Esophagus (tissue), 2 donors: ENCODE measurements at regions not wholly inside any gene's neighbourhood (a gene's known extent, or its start where the extent isn't known, plus 50 kb on each side); places are given as distances from the start of the nearest gene placed in this dataset.
"Not testable (repeated sequence)": the region's sequence is repeated elsewhere in the genome, so short reads cannot be mapped to it uniquely, and the experiment has no call there.

Source experiments
- H3K27ac ChIP-seq, 2 donors: one replicate each; pipeline ENCODE4 v1.5.1; 2013; ENCODE audit warnings: low read depth in 2 of 2, mild to moderate bottlenecking in 2 of 2, inconsistent platforms in 1 of 2, low read length in 1 of 2, moderate library complexity in 1 of 2
- H3K27me3 ChIP-seq, 2 donors: one replicate each; pipeline ENCODE4 v1.6.1; 2013; ENCODE audit warnings: low read length in 2 of 2, control low read depth in 1 of 2, mild to moderate bottlenecking in 1 of 2; ENCODE audit not compliant: insufficient read depth in 2 of 2, control insufficient read depth in 1 of 2
- H3K36me3 ChIP-seq, 2 donors: one replicate each; pipeline ENCODE4 v1.6.1; 2013; ENCODE audit warnings: low read length in 1 of 2; ENCODE audit not compliant: control insufficient read depth in 2 of 2, insufficient read depth in 2 of 2
- H3K4me1 ChIP-seq, 2 donors: one replicate each; pipeline ENCODE4 v1.6.1; 2013; ENCODE audit warnings: low read length in 1 of 2; ENCODE audit not compliant: control insufficient read depth in 2 of 2, insufficient read depth in 2 of 2
- H3K4me3 ChIP-seq, 2 donors: one replicate each; pipeline ENCODE4 v1.5.1; 2013; ENCODE audit warnings: low read length in 2 of 2, mild to moderate bottlenecking in 2 of 2, low read depth in 1 of 2, moderate library complexity in 1 of 2
- H3K9me3 ChIP-seq, 2 donors: one replicate each; pipeline ENCODE4 v1.6.1; 2013; ENCODE audit warnings: mild to moderate bottlenecking in 2 of 2, low read depth in 1 of 2, low read length in 1 of 2, moderate library complexity in 1 of 2; ENCODE audit not compliant: control insufficient read depth in 2 of 2, insufficient read depth in 1 of 2
- WGBS, 2 donors: extraction: QIAGEN DNeasy Blood & Tissue Kit; methylation state at CpG; one replicate each; pipeline ENCODE4 v1.1.7; 2013; 5-methylcytosine and 5-hydroxymethylcytosine counted together
- donor health status: healthy with polysubstance abuse.
- donor health status: Bipolar disorder and iron deficiency.

DNA sequence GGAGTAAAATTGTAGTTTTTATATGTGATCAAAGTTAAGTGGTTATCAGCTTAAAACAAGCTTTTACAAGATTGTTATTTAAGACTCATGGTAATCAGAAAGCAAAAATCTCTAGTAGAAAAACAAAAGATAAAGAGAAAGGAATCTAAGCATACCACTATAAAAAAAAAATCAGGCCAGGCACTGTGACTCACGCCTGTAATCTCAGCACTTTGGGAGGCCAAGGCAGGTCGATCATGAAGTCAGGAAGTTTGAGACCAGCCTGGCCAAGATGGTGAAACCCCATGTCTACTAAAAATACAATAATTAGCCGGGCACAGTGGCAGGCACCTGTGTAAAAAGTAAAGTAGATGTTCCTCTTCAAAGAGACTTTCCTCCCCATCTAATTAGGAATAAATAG lies 265.9 kb upstream of the NRP1 start:
- Histone ChIP-seq H3K27me3 (no peaks in the 10 kb centered on the region), H3K27ac (no peak overlapping the region), H3K4me3 (no peak overlapping the region), H3K36me3 (no peaks in the 10 kb centered on the region), H3K9me3 (no peaks in the 10 kb centered on the region), H3K4me1 (no peaks in the 10 kb centered on the region)
- WGBS, 2 donors = 61 to 72% methylated on average over 3 of the region's 3 CpGs

- no peaks in the 10 kb centered on the region for H3K9me3 ChIP-seq
- 70 to 71% methylated on average over 6 of the region's 6 CpGs for WGBS, 2 donors
- no peaks in the 10 kb centered on the region for H3K27me3 ChIP-seq
Observed at GRCh38 chr10:33596422-33596821, 262.0 kb upstream of the NRP1 start.

DNA sequence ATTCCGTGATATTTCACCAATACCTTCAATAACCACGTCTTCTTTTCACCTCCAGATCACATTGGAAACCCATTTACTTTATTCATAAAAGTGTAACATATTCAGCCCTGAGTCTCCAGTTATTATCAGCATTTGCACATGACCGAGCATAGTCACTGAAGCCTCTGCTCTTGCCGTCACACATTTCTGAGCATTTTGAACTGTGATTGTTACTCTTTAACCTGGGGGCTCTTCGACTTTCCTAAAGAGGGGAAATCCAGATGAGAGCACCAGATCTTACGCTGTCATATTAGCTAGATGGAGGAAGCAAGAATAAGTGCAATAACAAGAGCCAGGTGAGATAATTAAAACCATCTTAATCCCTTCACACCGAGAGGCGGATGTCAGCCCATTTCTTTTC lies 260.0 kb upstream of the NRP1 start:
- Histone ChIP-seq H3K9me3 (no peaks in the 10 kb centered on the region), H3K36me3 (no peaks in the 10 kb centered on the region), H3K27ac (no peak overlapping the region), H3K27me3 (no peaks in the 10 kb centered on the region), H3K4me1 (no peaks in the 10 kb centered on the region), H3K4me3 (no peak overlapping the region)
- WGBS, 2 donors = 50 to 58% methylated on average over 8 of the region's 8 CpGs

More at GRCh38 chr10:33596422-33596821, 262.0 kb upstream of the NRP1 start:
- Histone ChIP-seq H3K4me1 (no peaks in the 10 kb centered on the region), H3K4me3 (no peak overlapping the region), H3K27ac (no peak overlapping the region), H3K36me3 (no peaks in the 10 kb centered on the region)

DNA sequence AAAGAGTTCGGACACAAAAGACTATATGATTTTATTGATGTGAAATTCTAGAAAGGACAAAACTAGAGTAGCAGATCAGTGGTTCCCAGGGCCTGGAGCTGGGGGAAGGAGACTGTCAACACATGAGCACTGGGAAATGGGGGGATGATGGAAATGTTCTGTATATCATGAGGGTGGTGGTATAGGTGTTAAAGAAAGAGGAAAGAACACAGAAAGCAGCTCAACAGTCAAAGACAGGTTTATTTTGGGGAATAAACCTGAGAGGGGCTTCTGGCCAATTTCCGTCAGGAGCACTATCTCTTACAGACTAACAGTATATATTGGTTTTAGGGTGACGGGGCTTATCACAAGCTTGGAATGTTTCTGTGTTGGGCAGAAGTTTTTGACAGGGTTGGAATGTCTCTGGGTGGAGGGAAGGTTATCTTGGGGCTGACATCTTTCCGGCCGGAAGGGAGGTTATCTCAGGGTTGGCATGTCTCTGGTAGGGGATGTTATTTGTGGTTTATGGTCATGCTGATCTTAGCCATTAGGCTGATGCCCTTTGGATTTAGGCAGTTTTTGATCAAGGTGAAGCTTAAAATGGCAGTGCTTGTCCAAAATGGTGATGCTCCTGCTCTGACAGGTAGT lies 254.6 kb upstream of the NRP1 start:
- WGBS, 2 donors = 82 to 93% methylated on average over 5 of the region's 5 CpGs

DNA sequence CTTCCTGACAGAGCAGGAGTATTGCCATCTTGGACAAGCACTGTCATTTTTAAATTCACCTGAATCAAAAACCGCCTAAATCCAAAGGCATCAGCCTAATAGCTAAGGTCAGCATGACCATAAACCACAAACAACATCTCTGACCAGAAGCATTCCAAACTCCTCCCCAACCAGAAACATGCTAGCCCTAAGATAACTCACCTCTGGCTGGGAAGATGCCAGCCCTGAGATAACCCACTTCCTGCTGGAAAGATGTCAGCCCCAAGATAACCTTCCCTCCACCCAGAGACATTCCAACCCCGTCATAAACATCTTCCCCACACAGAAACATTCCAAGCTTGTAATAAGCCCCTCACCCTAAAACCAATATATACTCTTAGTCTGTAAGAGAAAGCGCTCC lies 250.1 kb upstream of the NRP1 start:
- 73 to 79% methylated on average over 3 of the region's 3 CpGs for WGBS, 2 donors
- not testable (repeated sequence) for H3K9me3 ChIP-seq, H3K27me3 ChIP-seq, H3K4me3 ChIP-seq, H3K27ac ChIP-seq, H3K36me3 ChIP-seq, H3K4me1 ChIP-seq

More for the DNA sequence above, 254.6 kb upstream of the NRP1 start:
- no peak overlapping the region for H3K27ac ChIP-seq
- H3K36me3 ChIP-seq = no peaks in the 10 kb centered on the region
- H3K4me3 ChIP-seq = no peak overlapping the region
- no peaks in the 10 kb centered on the region for H3K4me1 ChIP-seq
- H3K27me3 ChIP-seq = no peaks in the 10 kb centered on the region
- H3K9me3 ChIP-seq = no peaks in the 10 kb centered on the region

DNA sequence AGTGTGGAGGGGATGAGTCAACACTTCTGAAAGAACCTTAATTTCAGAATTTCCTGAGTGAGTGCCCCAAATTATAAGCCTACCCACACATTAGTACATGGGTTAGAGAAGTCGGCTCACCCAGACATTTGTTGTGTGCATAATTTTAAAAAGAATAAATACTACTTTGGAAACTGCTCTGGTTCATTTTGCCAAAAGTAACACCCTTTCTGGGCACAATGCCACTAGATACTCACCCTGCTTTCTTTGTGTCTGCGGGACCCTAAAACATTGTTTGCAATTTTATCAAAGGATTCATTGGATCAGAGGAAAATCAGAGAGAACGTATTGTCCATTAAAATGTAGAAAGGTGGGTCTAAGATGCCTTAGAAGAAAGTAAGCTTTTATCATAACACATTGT lies 245.5 kb upstream of the NRP1 start:
- no peak overlapping the region for H3K4me3 ChIP-seq
- WGBS, 2 donors = 47% methylated on average over 3 of the region's 3 CpGs
- H3K4me1 ChIP-seq = no peaks in the 10 kb centered on the region
- H3K36me3 ChIP-seq = no peaks in the 10 kb centered on the region
- no peaks in the 10 kb centered on the region for H3K9me3 ChIP-seq
- no peak overlapping the region for H3K27ac ChIP-seq
- H3K27me3 ChIP-seq = no peaks in the 10 kb centered on the region

GRCh38 chr10:33573606-33574005 lies 239.1 kb upstream of the NRP1 start:
- no peaks in the 10 kb centered on the region for H3K27me3 ChIP-seq
- H3K36me3 ChIP-seq = no peaks in the 10 kb centered on the region
- no peak overlapping the region for H3K4me3 ChIP-seq
- WGBS, 2 donors = 80 to 84% methylated on average over 2 of the region's 2 CpGs
- H3K27ac ChIP-seq = no peak overlapping the region
- no peaks in the 10 kb centered on the region for H3K9me3 ChIP-seq
- no peaks in the 10 kb centered on the region for H3K4me1 ChIP-seq

DNA sequence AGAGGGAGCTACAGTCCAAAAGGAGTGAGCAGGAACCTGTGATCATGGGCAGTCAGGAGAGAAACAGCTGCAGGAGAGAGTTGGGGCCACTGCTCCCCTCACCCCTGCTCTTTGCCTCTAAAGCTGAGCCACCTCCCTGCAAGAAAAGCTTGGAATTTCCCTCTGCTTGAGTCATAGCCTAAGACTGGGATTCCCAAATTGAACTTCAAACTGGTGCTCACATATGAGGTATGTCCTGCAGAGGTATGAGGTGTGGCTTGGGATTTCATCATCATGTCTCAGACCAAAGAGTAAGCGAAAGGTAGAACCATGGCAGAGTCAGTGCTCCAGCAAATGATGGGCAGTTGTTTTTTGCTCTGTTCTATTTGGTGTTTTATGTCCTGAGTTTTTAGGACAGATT lies 237.1 kb upstream of the NRP1 start:
- WGBS, 2 donors = 77 to 93% methylated on average over 1 of the region's 1 CpG
- no peak overlapping the region for H3K4me3 ChIP-seq

DNA sequence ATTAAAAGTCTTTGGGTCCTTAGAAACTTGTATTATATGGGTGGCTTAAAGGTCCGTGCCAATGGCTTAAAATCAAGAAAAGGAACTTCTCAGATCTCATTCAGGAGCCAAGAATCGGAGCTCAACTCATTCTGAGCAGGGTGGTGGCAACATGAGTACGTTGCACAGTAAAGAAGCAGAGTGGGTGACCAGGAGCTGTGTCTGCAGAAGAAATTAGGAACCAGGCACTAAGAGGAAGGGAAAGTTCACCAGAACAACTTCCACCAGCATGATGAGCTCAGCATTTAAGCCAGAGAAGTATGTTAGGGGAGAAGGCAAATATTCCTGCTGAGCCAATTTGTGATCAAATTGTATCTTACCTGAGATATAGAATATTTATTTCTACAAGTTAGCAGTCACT lies 236.0 kb upstream of the NRP1 start:
- H3K4me1 ChIP-seq = no peaks in the 10 kb centered on the region
- H3K9me3 ChIP-seq = no peaks in the 10 kb centered on the region
- 41 to 57% methylated on average over 3 of the region's 3 CpGs for WGBS, 2 donors
- no peak overlapping the region for H3K4me3 ChIP-seq
- H3K27ac ChIP-seq = no peak overlapping the region
- H3K27me3 ChIP-seq = no peaks in the 10 kb centered on the region
- no peaks in the 10 kb centered on the region for H3K36me3 ChIP-seq

More for the DNA sequence above, 237.1 kb upstream of the NRP1 start:
- Histone ChIP-seq H3K27ac (no peak overlapping the region), H3K27me3 (no peaks in the 10 kb centered on the region), H3K4me1 (no peaks in the 10 kb centered on the region), H3K36me3 (no peaks in the 10 kb centered on the region), H3K9me3 (no peaks in the 10 kb centered on the region)

DNA sequence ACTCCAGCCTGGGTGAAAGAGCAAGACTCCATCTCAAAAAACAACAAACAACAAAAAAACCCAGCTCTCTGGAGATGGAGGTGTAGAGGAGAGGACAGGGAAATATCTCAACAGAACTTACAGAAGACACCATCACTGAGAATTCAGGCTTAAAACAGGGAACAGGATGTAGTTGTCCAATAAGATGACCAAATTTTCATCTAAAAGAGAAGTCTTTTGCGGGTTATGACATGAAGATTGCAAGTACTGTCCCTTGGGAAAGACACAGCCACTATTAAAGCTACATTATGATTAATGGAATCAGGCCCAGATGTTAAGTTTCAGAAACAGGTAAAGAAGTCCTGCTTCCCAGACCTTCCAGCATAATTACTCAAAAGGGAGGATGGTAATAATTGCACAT lies 235.2 kb upstream of the NRP1 start:
- 82 to 84% methylated on average over 1 of the region's 1 CpG for WGBS, 2 donors
- Histone ChIP-seq H3K4me3 (no peak overlapping the region), H3K9me3 (no peaks in the 10 kb centered on the region), H3K27me3 (no peaks in the 10 kb centered on the region), H3K4me1 (no peaks in the 10 kb centered on the region), H3K36me3 (no peaks in the 10 kb centered on the region), H3K27ac (no peak overlapping the region)
